ENCODE measurements at regions not wholly inside any gene's neighbourhood (a gene's known extent, or its start where the extent isn't known, plus 50 kb on each side); places are given as distances from the start of the nearest gene placed in this dataset.

GRCh38 chr2:6523476-6523875 lies 342.2 kb downstream of the CMPK2 start:
- TF ChIP-seq CTCF (IDR thresholded peaks at IDR 0.05 in 4 of 5, conservative IDR thresholded peaks at IDR 0.05 in 1 of 5) (no peak), POLR2A (IDR thresholded peaks at IDR 0.05) (no peak)

Measured in gastrocnemius medialis (tissue), 4 donors.